ENCODE measurements at regions not wholly inside any gene's neighbourhood (a gene's known extent, or its start where the extent isn't known, plus 50 kb on each side); places are given as distances from the start of the nearest gene placed in this dataset.

GRCh38 chr18:75659535-75660023, 232.1 kb upstream of the SMIM21 start:
- DNase-seq (ENCODE audit: low read depth in 2 of 2): no peak
- TF ChIP-seq, protein P1, sequence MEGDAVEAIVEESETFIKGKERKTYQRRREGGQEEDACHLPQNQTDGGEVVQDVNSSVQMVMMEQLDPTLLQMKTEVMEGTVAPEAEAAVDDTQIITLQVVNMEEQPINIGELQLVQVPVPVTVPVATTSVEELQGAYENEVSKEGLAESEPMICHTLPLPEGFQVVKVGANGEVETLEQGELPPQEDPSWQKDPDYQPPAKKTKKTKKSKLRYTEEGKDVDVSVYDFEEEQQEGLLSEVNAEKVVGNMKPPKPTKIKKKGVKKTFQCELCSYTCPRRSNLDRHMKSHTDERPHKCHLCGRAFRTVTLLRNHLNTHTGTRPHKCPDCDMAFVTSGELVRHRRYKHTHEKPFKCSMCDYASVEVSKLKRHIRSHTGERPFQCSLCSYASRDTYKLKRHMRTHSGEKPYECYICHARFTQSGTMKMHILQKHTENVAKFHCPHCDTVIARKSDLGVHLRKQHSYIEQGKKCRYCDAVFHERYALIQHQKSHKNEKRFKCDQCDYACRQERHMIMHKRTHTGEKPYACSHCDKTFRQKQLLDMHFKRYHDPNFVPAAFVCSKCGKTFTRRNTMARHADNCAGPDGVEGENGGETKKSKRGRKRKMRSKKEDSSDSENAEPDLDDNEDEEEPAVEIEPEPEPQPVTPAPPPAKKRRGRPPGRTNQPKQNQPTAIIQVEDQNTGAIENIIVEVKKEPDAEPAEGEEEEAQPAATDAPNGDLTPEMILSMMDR (IDR thresholded peaks at IDR 0.05; ENCODE audit: low read depth, low read length): no peak
- no peak overlapping the region for H3K4me3 ChIP-seq (replicated peaks in 1 of 2; ENCODE audit: low read depth in 2 of 2, low read length in 2 of 2)

GRCh38 chr18:75658330-75658729, 230.8 kb upstream of the SMIM21 start:
- DNase-seq (ENCODE audit: low read depth in 2 of 2): no peak
- TF ChIP-seq, protein P1 (IDR thresholded peaks at IDR 0.05; ENCODE audit: low read depth, low read length): no peak
- H3K4me3 ChIP-seq (replicated peaks in 1 of 2; ENCODE audit: low read depth in 2 of 2, low read length in 2 of 2): no peak overlapping the region

- TF ChIP-seq, protein P1 (IDR thresholded peaks at IDR 0.05; ENCODE audit: low read depth, low read length): no peak
- H3K4me3 ChIP-seq (replicated peaks in 1 of 2; ENCODE audit: low read depth in 2 of 2, low read length in 2 of 2): no peak overlapping the region
- DNase-seq (ENCODE audit: low read depth in 2 of 2): no peak
Observed at GRCh38 chr18:75656563-75657247, 229.2 kb upstream of the SMIM21 start.

GRCh38 chr18:75656035-75656434, 228.5 kb upstream of the SMIM21 start:
- no peak overlapping the region for H3K4me3 ChIP-seq (replicated peaks in 1 of 2; ENCODE audit: low read depth in 2 of 2, low read length in 2 of 2)
- no peak for DNase-seq (ENCODE audit: low read depth in 2 of 2)
- TF ChIP-seq, protein P1 (IDR thresholded peaks at IDR 0.05; ENCODE audit: low read depth, low read length): no peak

DNA sequence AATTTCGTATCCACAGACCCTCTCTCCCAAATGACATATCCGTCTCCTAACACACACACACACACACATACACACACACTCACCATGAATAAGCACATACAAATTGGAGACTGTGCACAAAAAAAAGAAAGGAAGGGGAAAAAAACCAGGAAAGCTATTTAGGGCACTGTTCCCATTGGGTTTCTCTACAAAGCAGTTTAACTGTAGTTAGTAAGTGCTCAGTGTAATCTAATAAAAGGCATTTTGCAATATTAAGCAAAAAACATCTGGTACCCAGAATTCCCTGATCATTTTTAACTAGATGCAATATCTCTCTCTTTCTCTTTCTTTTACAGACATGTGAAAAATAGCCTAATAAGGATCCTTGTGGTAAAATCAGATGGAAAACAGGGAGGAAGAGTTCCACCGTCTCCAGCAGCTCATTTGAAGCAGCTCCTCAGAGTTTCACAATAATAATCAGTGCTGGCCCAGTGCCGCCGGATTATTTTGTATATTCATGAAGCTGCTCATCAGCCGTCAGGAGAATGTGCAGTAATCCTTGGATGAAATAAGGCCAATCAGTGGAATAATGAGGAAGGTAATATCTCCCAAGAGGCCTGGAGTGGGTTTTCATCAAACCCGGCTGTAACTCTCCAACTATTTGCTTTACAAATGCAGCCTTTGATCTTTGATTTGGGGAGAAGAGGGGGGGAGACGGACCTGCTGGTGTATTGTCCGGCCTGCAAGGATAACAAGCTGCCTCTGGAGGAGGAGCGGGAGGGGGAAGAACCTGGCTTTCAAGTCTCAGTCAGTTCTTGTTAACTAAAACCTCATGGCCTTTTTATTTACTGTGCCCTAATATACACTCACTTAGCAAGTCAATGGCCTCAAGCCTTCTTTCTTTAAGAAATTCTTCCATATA, 227.6 kb upstream of the SMIM21 start:
- TF ChIP-seq, protein P1 (IDR thresholded peaks at IDR 0.05; ENCODE audit: low read depth, low read length): no peak
- DNase-seq (ENCODE audit: low read depth in 2 of 2): peak in 1 of 2 donors; percentile 22
- H3K4me3 ChIP-seq (replicated peaks in 1 of 2; ENCODE audit: low read depth in 2 of 2, low read length in 2 of 2): no peak overlapping the region

DNA sequence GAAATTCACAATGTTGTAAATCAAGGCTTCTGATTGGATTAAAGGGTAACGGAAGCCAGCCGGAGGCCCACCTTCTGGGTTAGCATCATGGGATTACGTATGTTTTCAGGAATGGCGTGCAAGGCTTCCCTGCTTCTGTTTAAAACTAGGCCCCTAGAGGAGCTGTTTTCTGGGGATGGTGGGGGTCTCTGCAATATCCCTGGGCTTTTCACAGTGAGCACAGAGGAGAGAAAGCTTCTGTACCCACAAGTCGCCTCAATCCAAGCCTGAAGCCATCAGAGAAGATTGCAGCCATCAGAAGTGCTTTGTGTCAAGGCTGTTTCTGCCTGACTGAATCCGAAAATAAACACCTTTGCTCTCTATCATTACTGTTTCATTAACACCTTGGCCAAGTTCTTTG, 226.9 kb upstream of the SMIM21 start:
- DNase-seq (ENCODE audit: low read depth in 2 of 2): no peak
- TF ChIP-seq, protein P1 (IDR thresholded peaks at IDR 0.05; ENCODE audit: low read depth, low read length): no peak
- H3K4me3 ChIP-seq (replicated peaks in 1 of 2; ENCODE audit: low read depth in 2 of 2, low read length in 2 of 2): no peak overlapping the region
